Cardiac muscle cell (in vitro differentiated cells and primary cell): ENCODE measurements at regions not wholly inside any gene's neighbourhood (a gene's known extent, or its start where the extent isn't known, plus 50 kb on each side); places are given as distances from the start of the nearest gene placed in this dataset.

Experiments used
- DNase-seq, 2 donors: peaks; one replicate each; pipeline versions ENCODE4 v3.0.0 to v3.0.0-alpha.2; 2010 to 2017; ENCODE audit warnings: low read depth in 1 of 2, low spot score in 1 of 2
- H3K27ac ChIP-seq: fragments of 200-600 bp; sonication (generic); 2 replicates; pipeline ENCODE4 v1.5.1; 2016
- H3K27me3 ChIP-seq: fragments of 200-600 bp; sonication (generic); 2 replicates; pipeline ENCODE4 v1.6.0; 2016; ENCODE audit warnings: control low read depth
- H3K36me3 ChIP-seq: fragments of 200-600 bp; sonication (generic); 2 replicates; pipeline ENCODE4 v1.5.1; 2016; ENCODE audit warnings: control low read depth
- H3K4me1 ChIP-seq: fragments of 200-600 bp; sonication (generic); 2 replicates; pipeline ENCODE4 v1.8.1; 2017; ENCODE audit warnings: low read depth, mild to moderate bottlenecking, mixed run types
- H3K4me3 ChIP-seq: fragments of 200-600 bp; sonication (generic); 2 replicates; pipeline ENCODE4 v1.5.1; 2016; ENCODE audit warnings: mild to moderate bottlenecking
- H3K9me3 ChIP-seq: fragments of 200-600 bp; sonication (generic); 2 replicates; pipeline ENCODE4 v1.5.1; 2017; ENCODE audit warnings: low read depth, mild to moderate bottlenecking, control low read depth
- TF ChIP-seq, protein P1 (sequence below): IDR thresholded peaks from 2 replicates; pipeline ENCODE4 v1.5.1; 2012; ENCODE audit warnings: low read depth, mild to moderate bottlenecking, low read length

DNA sequence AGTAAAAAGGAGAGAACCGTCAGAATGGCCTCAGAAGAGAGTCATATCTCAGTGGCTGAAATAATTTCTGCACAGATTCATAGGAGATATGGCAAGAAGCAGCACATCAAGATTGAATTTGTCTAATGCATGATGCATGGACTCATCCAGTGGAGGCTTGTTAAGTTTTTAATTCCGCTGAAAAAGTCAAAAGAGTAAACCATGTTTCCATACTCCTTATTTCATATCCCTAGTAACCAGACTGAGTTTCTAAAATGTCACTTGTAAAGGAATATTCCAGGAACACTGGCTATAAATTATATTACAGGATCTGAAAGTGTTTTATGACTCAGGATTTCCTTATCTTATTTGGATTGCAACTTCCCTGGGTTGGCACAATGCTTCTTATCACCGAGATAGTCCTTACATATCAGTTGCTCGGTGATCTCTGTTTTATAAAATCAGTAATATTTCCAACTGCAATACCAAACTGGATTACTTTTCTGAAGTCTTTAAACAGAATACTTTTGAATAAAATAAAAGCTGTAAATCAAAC is 180.2 kb upstream of the TSC22D1 start:
- Histone ChIP-seq H3K9me3 (no peaks in the 10 kb centered on the region), H3K27me3 (no peaks in the 10 kb centered on the region), H3K4me3 (no peak overlapping the region), H3K36me3 (no peaks in the 10 kb centered on the region), H3K27ac (no peak overlapping the region), H3K4me1 (peaks cover 3% of the 10 kb centered on the region)
- TF ChIP-seq, protein P1, sequence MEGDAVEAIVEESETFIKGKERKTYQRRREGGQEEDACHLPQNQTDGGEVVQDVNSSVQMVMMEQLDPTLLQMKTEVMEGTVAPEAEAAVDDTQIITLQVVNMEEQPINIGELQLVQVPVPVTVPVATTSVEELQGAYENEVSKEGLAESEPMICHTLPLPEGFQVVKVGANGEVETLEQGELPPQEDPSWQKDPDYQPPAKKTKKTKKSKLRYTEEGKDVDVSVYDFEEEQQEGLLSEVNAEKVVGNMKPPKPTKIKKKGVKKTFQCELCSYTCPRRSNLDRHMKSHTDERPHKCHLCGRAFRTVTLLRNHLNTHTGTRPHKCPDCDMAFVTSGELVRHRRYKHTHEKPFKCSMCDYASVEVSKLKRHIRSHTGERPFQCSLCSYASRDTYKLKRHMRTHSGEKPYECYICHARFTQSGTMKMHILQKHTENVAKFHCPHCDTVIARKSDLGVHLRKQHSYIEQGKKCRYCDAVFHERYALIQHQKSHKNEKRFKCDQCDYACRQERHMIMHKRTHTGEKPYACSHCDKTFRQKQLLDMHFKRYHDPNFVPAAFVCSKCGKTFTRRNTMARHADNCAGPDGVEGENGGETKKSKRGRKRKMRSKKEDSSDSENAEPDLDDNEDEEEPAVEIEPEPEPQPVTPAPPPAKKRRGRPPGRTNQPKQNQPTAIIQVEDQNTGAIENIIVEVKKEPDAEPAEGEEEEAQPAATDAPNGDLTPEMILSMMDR: no peak
- DNase-seq: peak in 1 of 2 donors; percentile 8

DNA sequence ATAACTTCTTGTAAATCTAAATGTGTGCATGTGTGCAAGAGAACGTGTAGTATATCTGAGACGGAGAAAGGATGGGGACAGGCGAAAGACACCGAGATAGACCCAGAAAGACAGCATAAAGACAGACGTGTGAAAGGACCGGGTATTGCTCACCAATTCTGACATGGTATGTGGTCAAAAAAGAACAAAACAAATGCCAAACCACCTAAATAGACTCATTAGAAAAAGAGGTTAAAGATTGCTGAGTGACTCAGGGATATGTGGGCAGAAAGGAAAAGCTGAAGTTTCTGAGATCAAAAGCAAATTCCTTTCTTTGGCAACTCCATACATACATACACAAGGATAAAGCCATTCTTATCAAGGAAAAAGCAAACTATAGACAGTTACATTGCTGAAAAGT is 179.7 kb upstream of the TSC22D1 start:
- TF ChIP-seq, protein P1: no peak
- Histone ChIP-seq H3K9me3 (no peaks in the 10 kb centered on the region), H3K27ac (no peak overlapping the region), H3K4me1 (peaks cover 3% of the 10 kb centered on the region), H3K27me3 (no peaks in the 10 kb centered on the region), H3K4me3 (no peak overlapping the region), H3K36me3 (no peaks in the 10 kb centered on the region)
- peak in 1 of 2 donors; percentile 58 for DNase-seq

DNA sequence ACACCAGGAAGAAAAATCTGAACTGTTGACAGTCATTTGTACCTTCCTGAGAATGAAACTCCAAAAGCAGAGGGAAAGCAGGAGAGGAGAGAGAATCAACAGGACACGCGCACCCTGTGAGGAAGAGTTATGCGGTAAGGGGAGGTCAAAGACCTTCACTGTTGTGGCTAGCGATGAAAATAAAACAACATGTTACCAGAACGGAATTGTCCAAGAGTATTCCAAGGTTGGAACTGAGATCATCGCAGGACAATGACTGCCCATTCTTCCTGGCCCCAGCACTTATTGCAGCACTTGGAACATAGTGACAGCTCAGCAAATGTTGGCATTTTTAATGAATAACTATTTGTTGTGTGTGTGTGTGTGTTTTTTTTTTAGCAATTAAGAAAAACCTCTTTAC is 176.0 kb upstream of the TSC22D1 start:
- H3K4me3 ChIP-seq: no peak overlapping the region
- no peaks in the 10 kb centered on the region for H3K9me3 ChIP-seq
- TF ChIP-seq, protein P1: no peak
- H3K27ac ChIP-seq: no peak overlapping the region
- no peaks in the 10 kb centered on the region for H3K27me3 ChIP-seq
- DNase-seq: no peak
- no peaks in the 10 kb centered on the region for H3K36me3 ChIP-seq
- no peaks in the 10 kb centered on the region for H3K4me1 ChIP-seq

DNA sequence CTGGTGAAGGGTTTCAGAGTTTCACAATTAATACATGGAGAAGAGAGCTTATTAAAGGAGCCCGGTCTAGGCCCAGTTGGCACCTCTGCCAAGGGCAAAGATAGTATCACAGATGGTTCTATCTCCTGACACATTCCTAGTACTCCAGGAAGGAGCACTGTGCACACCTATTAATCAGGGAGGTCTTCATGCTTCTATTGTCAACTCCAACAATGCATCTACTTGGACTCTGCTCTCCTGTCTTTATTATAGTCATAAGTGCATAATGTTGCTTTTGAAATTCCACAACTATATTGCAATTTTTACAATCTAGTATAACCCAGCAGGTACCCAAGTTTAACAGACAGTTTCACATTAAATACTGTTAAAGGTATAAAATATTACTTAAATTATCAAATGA is 174.5 kb upstream of the TSC22D1 start:
- Histone ChIP-seq H3K36me3 (no peaks in the 10 kb centered on the region), H3K4me3 (no peak overlapping the region), H3K4me1 (no peaks in the 10 kb centered on the region), H3K27ac (no peak overlapping the region), H3K27me3 (no peaks in the 10 kb centered on the region), H3K9me3 (no peaks in the 10 kb centered on the region)
- TF ChIP-seq, protein P1: no peak
- DNase-seq: no peak

DNA sequence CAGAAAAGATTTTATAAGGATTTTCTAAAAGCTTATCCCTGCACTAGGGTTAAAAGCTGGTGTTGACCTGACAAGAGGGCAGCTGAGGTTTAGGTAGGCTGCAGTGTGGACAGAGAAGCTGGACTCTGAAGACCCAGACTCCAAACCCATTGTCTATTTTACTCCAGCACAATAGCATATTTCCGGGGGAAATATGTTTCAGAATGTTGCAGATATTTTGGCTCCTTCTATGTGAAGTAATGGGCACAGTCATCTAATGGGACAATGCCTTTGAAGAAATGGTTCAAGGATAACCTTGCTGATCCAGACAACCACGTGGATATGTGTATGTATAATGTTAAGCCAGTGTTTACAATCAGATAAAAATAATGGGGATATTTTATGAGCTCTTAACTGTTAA is 173.8 kb upstream of the TSC22D1 start:
- H3K27me3 ChIP-seq: no peaks in the 10 kb centered on the region
- H3K9me3 ChIP-seq: no peaks in the 10 kb centered on the region
- TF ChIP-seq, protein P1: no peak
- H3K36me3 ChIP-seq: no peaks in the 10 kb centered on the region
- no peak overlapping the region for H3K4me3 ChIP-seq
- no peak for DNase-seq
- H3K4me1 ChIP-seq: no peaks in the 10 kb centered on the region
- H3K27ac ChIP-seq: no peak overlapping the region

DNA sequence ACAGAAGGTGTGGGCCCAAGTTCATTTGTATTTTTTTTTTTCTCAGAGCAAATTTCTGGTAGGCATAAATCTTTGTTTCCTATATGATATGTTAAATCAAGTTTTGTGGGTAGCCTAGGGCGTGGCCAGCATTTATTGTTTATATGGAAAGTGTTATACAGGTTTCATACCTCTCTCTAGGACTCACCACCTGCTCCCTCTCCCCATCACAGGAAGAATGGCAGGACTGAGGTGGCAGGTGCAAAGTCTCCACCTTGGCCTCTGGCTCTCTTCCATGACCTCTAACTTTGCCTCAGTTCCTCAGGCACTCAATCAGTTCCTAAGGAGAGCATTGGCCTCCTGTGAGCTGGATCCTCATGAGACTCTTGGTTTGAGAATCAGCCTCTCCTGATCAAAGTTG is 172.3 kb upstream of the TSC22D1 start:
- H3K4me1 ChIP-seq: no peaks in the 10 kb centered on the region
- H3K9me3 ChIP-seq: no peaks in the 10 kb centered on the region
- no peak for DNase-seq
- H3K27me3 ChIP-seq: no peaks in the 10 kb centered on the region
- TF ChIP-seq, protein P1: no peak
- no peaks in the 10 kb centered on the region for H3K36me3 ChIP-seq
- H3K27ac ChIP-seq: no peak overlapping the region
- H3K4me3 ChIP-seq: no peak overlapping the region
